ENCODE measurements at regions not wholly inside any gene's neighbourhood (a gene's known extent, or its start where the extent isn't known, plus 50 kb on each side); places are given as distances from the start of the nearest gene placed in this dataset.

DNA sequence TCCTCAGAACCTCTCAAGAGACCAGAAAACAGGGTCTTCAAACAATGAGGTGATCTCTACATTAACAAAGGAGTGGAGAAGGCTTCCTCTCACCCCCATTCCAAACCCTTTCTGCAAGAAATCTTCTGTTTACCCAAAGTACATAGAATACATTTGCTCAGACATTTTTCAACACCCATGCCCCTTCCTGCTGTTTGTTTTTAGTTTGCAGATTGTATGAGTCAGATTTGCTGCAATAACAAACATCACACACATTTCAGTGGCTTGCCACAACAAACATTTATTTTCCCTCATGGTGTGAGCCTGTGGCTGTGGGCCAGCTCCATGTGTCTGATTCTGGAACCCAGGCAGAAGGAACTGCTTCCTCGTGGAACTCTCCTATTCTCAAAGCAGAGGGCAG is 68.2 kb upstream of the BAIAP2L1 start:
- TF ChIP-seq, protein P1, sequence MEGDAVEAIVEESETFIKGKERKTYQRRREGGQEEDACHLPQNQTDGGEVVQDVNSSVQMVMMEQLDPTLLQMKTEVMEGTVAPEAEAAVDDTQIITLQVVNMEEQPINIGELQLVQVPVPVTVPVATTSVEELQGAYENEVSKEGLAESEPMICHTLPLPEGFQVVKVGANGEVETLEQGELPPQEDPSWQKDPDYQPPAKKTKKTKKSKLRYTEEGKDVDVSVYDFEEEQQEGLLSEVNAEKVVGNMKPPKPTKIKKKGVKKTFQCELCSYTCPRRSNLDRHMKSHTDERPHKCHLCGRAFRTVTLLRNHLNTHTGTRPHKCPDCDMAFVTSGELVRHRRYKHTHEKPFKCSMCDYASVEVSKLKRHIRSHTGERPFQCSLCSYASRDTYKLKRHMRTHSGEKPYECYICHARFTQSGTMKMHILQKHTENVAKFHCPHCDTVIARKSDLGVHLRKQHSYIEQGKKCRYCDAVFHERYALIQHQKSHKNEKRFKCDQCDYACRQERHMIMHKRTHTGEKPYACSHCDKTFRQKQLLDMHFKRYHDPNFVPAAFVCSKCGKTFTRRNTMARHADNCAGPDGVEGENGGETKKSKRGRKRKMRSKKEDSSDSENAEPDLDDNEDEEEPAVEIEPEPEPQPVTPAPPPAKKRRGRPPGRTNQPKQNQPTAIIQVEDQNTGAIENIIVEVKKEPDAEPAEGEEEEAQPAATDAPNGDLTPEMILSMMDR (IDR thresholded peaks at IDR 0.05), result no peak
- TF ChIP-seq POLR2AphosphoS5 (IDR thresholded peaks at IDR 0.05) (no peak), POLR2A (IDR thresholded peaks at IDR 0.05) (no peak), EP300 (IDR thresholded peaks at IDR 0.05) (no peak)

DNA sequence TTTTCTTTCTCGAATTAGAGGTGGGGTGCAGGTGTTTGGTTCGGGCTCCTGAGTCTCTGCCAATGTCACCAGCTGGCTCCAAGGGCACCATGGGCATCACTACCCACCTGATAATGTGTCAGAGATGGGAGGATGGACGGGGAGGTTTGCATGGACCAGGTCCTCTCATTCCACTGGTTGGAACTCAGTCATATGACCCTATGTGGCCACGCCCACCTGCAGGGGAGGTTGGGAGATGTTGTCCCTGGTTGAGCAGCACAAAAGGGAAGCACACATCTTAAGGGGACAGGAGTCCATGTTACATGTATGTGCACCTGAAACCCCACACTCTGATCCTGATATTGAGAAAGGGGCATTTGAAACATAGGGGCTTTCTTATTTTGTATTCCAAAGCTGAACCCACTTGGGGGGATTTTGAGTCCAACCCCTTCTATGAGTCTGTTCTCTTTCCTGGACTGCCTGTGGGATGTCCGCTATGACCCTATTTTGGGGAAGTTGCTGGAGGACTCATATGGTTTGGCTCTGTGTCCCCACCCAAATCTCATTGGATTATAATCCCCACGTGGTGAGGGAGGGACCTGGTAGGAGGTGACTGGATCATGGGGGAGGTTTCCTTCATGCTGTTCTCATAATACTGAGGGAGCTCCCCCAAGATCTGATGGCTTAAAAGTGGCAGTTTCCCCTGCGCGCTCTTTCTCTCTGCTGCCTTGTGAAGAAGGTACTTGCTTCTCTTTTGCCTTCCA is 66.9 kb upstream of the BAIAP2L1 start:
- Histone ChIP-seq H3K4me1 (peaks cover 0 to 9% (median 5%) of the 10 kb centered on the region in 4 donors), H3K27ac (no peak overlapping the region), H3K4me3 (no peak overlapping the region), H3K9me3 (peaks cover 0 to 5% (median 2%) of the 10 kb centered on the region in 4 donors), H3K27me3 (peaks cover 4 to 41% (median 25%) of the 10 kb centered on the region in 3 donors), H3K36me3 (no peaks in the 10 kb centered on the region)
- WGBS, 2 donors, result 69 to 76% methylated on average over 8 of the region's 8 CpGs
- no peak for DNase-seq
- TF ChIP-seq POLR2AphosphoS5 (IDR thresholded peaks at IDR 0.05) (no peak), EP300 (IDR thresholded peaks at IDR 0.05) (no peak), POLR2A (IDR thresholded peaks at IDR 0.05) (no peak)
- TF ChIP-seq, protein P1 (IDR thresholded peaks at IDR 0.05), result no peak
- intact Hi-C loops (cut with DNase I), result no loop called here

More for the DNA sequence above, 68.2 kb upstream of the BAIAP2L1 start:
- 77 to 86% methylated on average over 1 of the region's 1 CpG for WGBS, 2 donors
- Histone ChIP-seq H3K4me3 (no peak overlapping the region), H3K9me3 (peaks cover 0 to 5% (median 2%) of the 10 kb centered on the region in 4 donors), H3K27me3 (peaks cover 4 to 41% (median 25%) of the 10 kb centered on the region in 3 donors), H3K4me1 (peaks cover 0 to 9% (median 5%) of the 10 kb centered on the region in 4 donors), H3K36me3 (no peaks in the 10 kb centered on the region), H3K27ac (no peak overlapping the region)
- DNase-seq, result no peak
- intact Hi-C loops (cut with DNase I), result no loop called here

DNA sequence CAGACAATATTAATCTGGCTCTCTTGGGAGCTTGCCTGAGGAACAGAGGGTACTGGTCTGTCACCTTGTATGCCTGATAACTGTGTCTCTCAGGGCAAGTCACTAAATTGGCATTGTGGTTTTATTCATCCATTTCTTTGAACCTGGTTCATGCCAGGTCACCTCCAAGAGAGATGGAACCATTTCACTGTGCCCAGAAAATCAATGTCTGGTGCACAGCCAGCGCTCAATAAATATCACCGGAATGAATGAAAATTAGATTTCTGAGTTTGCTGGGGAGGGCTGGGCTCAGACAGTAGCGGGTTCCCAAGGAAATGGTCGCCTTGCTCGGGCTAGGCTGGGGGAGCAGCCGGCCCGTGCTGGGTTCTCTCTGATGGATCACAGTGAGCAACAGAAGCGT is 64.1 kb upstream of the BAIAP2L1 start:
- H3K27me3 ChIP-seq, result peaks cover 0 to 16% (median 8%) of the 10 kb centered on the region in 3 donors
- WGBS, 2 donors, result 82 to 87% methylated on average over 8 of the region's 8 CpGs

DNA sequence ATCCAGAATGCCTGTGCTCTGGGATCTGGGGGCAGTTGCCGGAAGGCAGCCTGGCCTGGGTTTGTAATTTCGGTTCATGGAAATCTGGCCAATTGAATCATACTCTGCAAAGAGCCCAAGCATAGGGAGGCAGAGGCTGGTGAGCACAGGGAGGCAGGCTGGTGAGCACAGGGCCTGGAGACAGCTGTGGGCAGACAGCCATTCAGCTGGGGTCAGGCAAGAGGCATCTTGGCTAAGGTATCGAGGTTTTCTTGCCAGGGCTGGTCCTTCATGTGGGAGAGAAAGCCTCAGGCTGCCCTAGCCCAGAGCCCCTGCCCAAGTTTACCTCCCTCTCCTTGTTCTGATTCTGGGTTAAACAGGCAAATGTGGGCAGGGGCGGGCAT is 63.7 kb upstream of the BAIAP2L1 start:
- H3K27ac ChIP-seq, result no peak overlapping the region
- H3K9me3 ChIP-seq, result peaks cover 0 to 5% (median 2%) of the 10 kb centered on the region in 4 donors
- intact Hi-C loops (cut with DNase I), result no loop called here
- H3K4me3 ChIP-seq, result no peak overlapping the region
- DNase-seq, result no peak
- no peaks in the 10 kb centered on the region for H3K4me1 ChIP-seq
- H3K36me3 ChIP-seq, result no peaks in the 10 kb centered on the region
- H3K27me3 ChIP-seq, result peaks cover 0 to 12% (median 3%) of the 10 kb centered on the region in 3 donors
- WGBS, 2 donors, result 80 to 91% methylated on average over 4 of the region's 4 CpGs
- TF ChIP-seq POLR2AphosphoS5 (IDR thresholded peaks at IDR 0.05) (no peak), EP300 (IDR thresholded peaks at IDR 0.05) (no peak), POLR2A (IDR thresholded peaks at IDR 0.05) (no peak)
- TF ChIP-seq, protein P1 (IDR thresholded peaks at IDR 0.05), result no peak

More for the DNA sequence above, 64.1 kb upstream of the BAIAP2L1 start:
- no peak for DNase-seq
- Histone ChIP-seq H3K4me3 (no peak overlapping the region), H3K27ac (no peak overlapping the region), H3K4me1 (no peaks in the 10 kb centered on the region), H3K36me3 (no peaks in the 10 kb centered on the region), H3K9me3 (peaks cover 0 to 5% (median 2%) of the 10 kb centered on the region in 4 donors)
- TF ChIP-seq POLR2A (IDR thresholded peaks at IDR 0.05) (no peak), EP300 (IDR thresholded peaks at IDR 0.05) (no peak), POLR2AphosphoS5 (IDR thresholded peaks at IDR 0.05) (no peak)
- TF ChIP-seq, protein P1 (IDR thresholded peaks at IDR 0.05), result no peak
- intact Hi-C loops (cut with DNase I), result no loop called here

All from sigmoid colon (tissue), 6 donors.